Common myeloid progenitor, CD34-positive (primary cell): ENCODE measurements at regions not wholly inside any gene's neighbourhood (a gene's known extent, or its start where the extent isn't known, plus 50 kb on each side); places are given as distances from the start of the nearest gene placed in this dataset.

ENCODE experiments used
- CTCF ChIA-PET: fragments of 350-600 bp; sonication (Branson Sonifier 250); formaldehyde crosslinking; loops from one replicate; lab custom pipeline; 2021; ENCODE audit warnings: antibody characterized with exemption; lab: Charles Lee
- POLR2A ChIA-PET: fragments of 350-600 bp; sonication (Branson Sonifier 250); formaldehyde crosslinking; loops from one replicate; lab custom pipeline; 2021; ENCODE audit warnings: antibody characterized with exemption; lab: Charles Lee
- DNase-seq, 3 donors: peaks; one replicate each; pipeline versions ENCODE4 v3.0.0 to v3.0.0-alpha.2; 2013
- H3K27ac ChIP-seq, 2 experiments: 1 replicate in 1 of 2; 2 replicates in 1 of 2; pipeline ENCODE4 v1.7.0; 2013; ENCODE audit warnings: inconsistent platforms in 2 of 2, low read length in 2 of 2, mild to moderate bottlenecking in 2 of 2, low read depth in 1 of 2, moderate library complexity in 1 of 2; ENCODE audit not compliant: severe bottlenecking in 2 of 2, insufficient read depth in 1 of 2, poor library complexity in 1 of 2
- H3K27me3 ChIP-seq, 5 experiments: replicated peaks in 2 of 5; 1 replicate in 3 of 5; 2 replicates in 2 of 5; pipeline versions ENCODE4 v1.6.1 to v1.7.0; 2013; ENCODE audit warnings: low read length in 4 of 5, mild to moderate bottlenecking in 2 of 5, moderate library complexity in 2 of 5, inconsistent platforms in 1 of 5; ENCODE audit not compliant: insufficient read depth in 5 of 5, control insufficient read depth in 4 of 5
- H3K36me3 ChIP-seq, 4 experiments: 1 replicate in 2 of 4; 2 replicates in 2 of 4; pipeline versions ENCODE4 v1.6.1 to v1.7.0; 2013; ENCODE audit warnings: low read length in 3 of 4, control low read depth in 1 of 4, mild to moderate bottlenecking in 1 of 4; ENCODE audit not compliant: control insufficient read depth in 4 of 4, insufficient read depth in 4 of 4
- H3K4me1 ChIP-seq, 4 experiments: 1 replicate in 3 of 4; 2 replicates in 1 of 4; pipeline versions ENCODE4 v1.6.1 to v1.7.1; 2013; ENCODE audit warnings: low read length in 3 of 4, mild to moderate bottlenecking in 3 of 4, control low read depth in 1 of 4, inconsistent platforms in 1 of 4, moderate library complexity in 1 of 4; ENCODE audit not compliant: control insufficient read depth in 4 of 4, insufficient read depth in 4 of 4; ENCODE audit errors: control extremely low read depth in 1 of 4
- H3K4me3 ChIP-seq, 7 experiments: 1 replicate in 4 of 7; 2 replicates in 3 of 7; pipeline versions ENCODE4 v1.5.1 to v1.7.0; 2013; ENCODE audit warnings: mild to moderate bottlenecking in 7 of 7, low read length in 6 of 7, moderate library complexity in 6 of 7, inconsistent platforms in 2 of 7, low read depth in 2 of 7, control low read depth in 1 of 7; ENCODE audit not compliant: insufficient read depth in 4 of 7, control insufficient read depth in 1 of 7; ENCODE audit errors: extremely low read depth in 1 of 7
- H3K9me3 ChIP-seq, 5 experiments: 1 replicate in 4 of 5; 2 replicates in 1 of 5; pipeline versions ENCODE4 v1.6.1 to v1.7.1; 2013; ENCODE audit warnings: low read length in 4 of 5, mild to moderate bottlenecking in 2 of 5, inconsistent platforms in 1 of 5, low read depth in 1 of 5, moderate library complexity in 1 of 5; ENCODE audit not compliant: control insufficient read depth in 4 of 5, insufficient read depth in 2 of 5; ENCODE audit errors: control extremely low read depth in 1 of 5
- WGBS: methylation state at CpG from one replicate; pipeline ENCODE4 v1.1.5; 2013; ENCODE audit not compliant: insufficient coverage; 5-methylcytosine and 5-hydroxymethylcytosine counted together

DNA sequence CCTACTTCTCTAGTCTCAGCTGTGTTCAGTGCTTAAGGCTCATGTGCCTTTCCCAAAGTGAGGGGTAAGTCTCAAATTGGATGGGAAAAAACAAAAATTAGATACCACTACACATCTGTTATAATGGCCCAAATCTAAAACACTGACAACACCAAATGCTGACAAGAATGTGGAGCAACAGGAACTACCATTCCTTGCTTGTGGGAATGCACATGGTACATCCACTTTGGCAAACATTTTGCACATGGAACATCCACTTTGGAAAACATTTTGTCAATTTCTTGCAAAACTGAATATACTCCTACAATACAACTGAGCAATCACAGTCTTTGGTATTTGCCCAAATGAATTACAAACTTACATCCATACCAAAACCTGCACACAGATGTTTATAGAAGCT lies 109.3 kb downstream of the TENT5A start:
- no peak overlapping the region for H3K27ac ChIP-seq
- no peak overlapping the region for H3K4me3 ChIP-seq
- H3K9me3 ChIP-seq: no peaks in the 10 kb centered on the region
- no peaks in the 10 kb centered on the region for H3K36me3 ChIP-seq
- POLR2A ChIA-PET: no interaction called here
- no peaks in the 10 kb centered on the region for H3K4me1 ChIP-seq
- no peaks in the 10 kb centered on the region for H3K27me3 ChIP-seq
- no peak for DNase-seq
- CTCF ChIA-PET: no interaction called here

GRCh38 chr6:81640891-81641290 lies 111.6 kb downstream of the TENT5A start:
- no peaks in the 10 kb centered on the region for H3K4me1 ChIP-seq
- no peaks in the 10 kb centered on the region for H3K27me3 ChIP-seq
- ChIA-PET CTCF (no interaction called here), POLR2A (no interaction called here)
- no peaks in the 10 kb centered on the region for H3K36me3 ChIP-seq
- H3K27ac ChIP-seq: no peak overlapping the region
- no peak for DNase-seq
- 88% methylated on average over 1 of the region's 1 CpG for WGBS
- no peak overlapping the region for H3K4me3 ChIP-seq
- no peaks in the 10 kb centered on the region for H3K9me3 ChIP-seq

DNA sequence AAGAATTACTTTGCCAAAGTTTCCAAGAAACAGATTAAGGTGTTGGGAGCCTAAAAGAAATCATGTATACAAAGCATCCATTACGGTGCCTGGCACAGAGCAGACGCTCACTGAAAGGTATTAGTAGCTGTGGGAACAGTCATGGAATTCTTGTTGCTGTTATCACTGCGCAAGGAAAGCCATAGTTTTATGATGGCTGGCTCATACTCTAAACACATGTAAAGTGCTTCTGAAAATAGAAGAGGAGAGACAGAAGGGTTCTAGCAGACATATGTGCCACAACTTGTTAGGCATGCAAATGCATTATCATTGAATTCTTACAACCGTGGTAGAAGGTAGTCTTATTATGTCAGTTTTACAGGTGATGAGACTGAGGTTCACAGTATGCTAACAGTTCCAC lies 112.4 kb downstream of the TENT5A start:
- CTCF ChIA-PET: no interaction called here
- no peaks in the 10 kb centered on the region for H3K4me1 ChIP-seq
- H3K27me3 ChIP-seq: no peaks in the 10 kb centered on the region
- no peak overlapping the region for H3K4me3 ChIP-seq
- 100% methylated on average over 4 of the region's 4 CpGs for WGBS
- DNase-seq: no peak
- no peak overlapping the region for H3K27ac ChIP-seq
- no peaks in the 10 kb centered on the region for H3K9me3 ChIP-seq
- no peaks in the 10 kb centered on the region for H3K36me3 ChIP-seq
- POLR2A ChIA-PET: no interaction called here

- H3K27me3 ChIP-seq: no peaks in the 10 kb centered on the region
- DNase-seq: no peak
- CTCF ChIA-PET: no interaction called here
- no peaks in the 10 kb centered on the region for H3K36me3 ChIP-seq
- 96% methylated on average over 3 of the region's 4 CpGs for WGBS
- H3K4me3 ChIP-seq: no peak overlapping the region
- no peak overlapping the region for H3K27ac ChIP-seq
- H3K9me3 ChIP-seq: no peaks in the 10 kb centered on the region
- POLR2A ChIA-PET: no interaction called here
- no peaks in the 10 kb centered on the region for H3K4me1 ChIP-seq
Measured at GRCh38 chr6:81638366-81638765, 114.1 kb downstream of the TENT5A start.

DNA sequence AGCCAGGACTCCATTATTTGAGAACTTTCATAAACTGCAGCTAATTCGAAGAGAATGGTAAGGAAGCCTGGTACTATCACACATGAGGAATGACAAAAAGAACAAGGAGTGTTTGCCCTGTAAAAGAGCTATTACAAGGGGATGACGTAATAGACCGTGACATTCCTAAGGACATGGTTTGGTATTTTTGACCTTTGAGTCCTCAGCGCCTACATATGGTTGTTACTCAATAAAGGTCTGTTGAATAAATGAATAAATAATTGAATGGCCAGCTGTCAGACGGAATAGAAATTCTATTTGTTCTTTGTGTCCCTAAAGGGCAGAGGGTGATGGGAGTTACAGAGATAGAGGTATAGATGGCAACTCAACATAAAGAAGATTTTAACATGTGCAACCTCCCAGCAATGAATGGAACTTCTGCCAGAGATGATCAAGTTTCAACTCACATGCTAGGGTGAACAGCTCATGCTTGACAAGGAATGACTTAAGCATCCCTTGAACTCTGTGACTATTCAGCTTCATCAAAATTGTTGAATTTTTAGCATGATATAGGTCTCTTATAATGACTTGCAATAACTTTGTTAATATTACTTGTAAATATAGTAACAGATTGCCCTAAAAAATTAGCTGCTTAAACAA lies 115.4 kb downstream of the TENT5A start:
- H3K4me3 ChIP-seq: no peak overlapping the region
- no peak for DNase-seq
- CTCF ChIA-PET: no interaction called here
- 89% methylated on average over 5 of the region's 5 CpGs for WGBS
- no peak overlapping the region for H3K27ac ChIP-seq
- POLR2A ChIA-PET: no interaction called here
- H3K36me3 ChIP-seq: no peaks in the 10 kb centered on the region
- no peaks in the 10 kb centered on the region for H3K27me3 ChIP-seq
- H3K9me3 ChIP-seq: no peaks in the 10 kb centered on the region
- H3K4me1 ChIP-seq: no peaks in the 10 kb centered on the region

- H3K4me3 ChIP-seq: no peak overlapping the region
- peaks cover 0 to 11% (median 0%) of the 10 kb centered on the region in 5 experiments for H3K9me3 ChIP-seq
- no peaks in the 10 kb centered on the region for H3K4me1 ChIP-seq
- no peaks in the 10 kb centered on the region for H3K27me3 ChIP-seq
- H3K36me3 ChIP-seq: no peaks in the 10 kb centered on the region
- no peak overlapping the region for H3K27ac ChIP-seq
- DNase-seq: no peak
- ChIA-PET CTCF (no interaction called here), POLR2A (no interaction called here)
- WGBS: 100% methylated on average over 2 of the region's 3 CpGs
Measured at GRCh38 chr6:81634155-81634880, 118.2 kb downstream of the TENT5A start.

GRCh38 chr6:81633391-81633790 lies 119.1 kb downstream of the TENT5A start:
- CTCF ChIA-PET: no interaction called here

More at GRCh38 chr6:81633391-81633790, 119.1 kb downstream of the TENT5A start:
- peaks cover 0 to 11% (median 0%) of the 10 kb centered on the region in 5 experiments for H3K9me3 ChIP-seq
- no peaks in the 10 kb centered on the region for H3K36me3 ChIP-seq
- no peak overlapping the region for H3K27ac ChIP-seq
- H3K27me3 ChIP-seq: no peaks in the 10 kb centered on the region
- DNase-seq: no peak
- no peak overlapping the region for H3K4me3 ChIP-seq
- no peaks in the 10 kb centered on the region for H3K4me1 ChIP-seq
- POLR2A ChIA-PET: no interaction called here
